ENCODE measurements at regions not wholly inside any gene's neighbourhood (a gene's known extent, or its start where the extent isn't known, plus 50 kb on each side); places are given as distances from the start of the nearest gene placed in this dataset.

GRCh38 chr13:99041337-99041736 is 63.5 kb upstream of the DOCK9 start:
- Histone ChIP-seq H3K36me3 (ENCODE audit: control insufficient read depth, insufficient read depth, low read length) (no peaks in the 10 kb centered on the region), H3K4me3 (ENCODE audit: low read depth, low read length) (no peak overlapping the region), H3K27me3 (ENCODE audit: control insufficient read depth, insufficient read depth, low read length) (no peaks in the 10 kb centered on the region)
- DNase-seq (ENCODE audit: low read depth) = no peak
- TF ChIP-seq CTCF (IDR thresholded peaks at IDR 0.05; ENCODE audit: insufficient read depth, low read length, poor library complexity, severe bottlenecking) = no peak

GRCh38 chr13:99041788-99042187 is 63.9 kb upstream of the DOCK9 start:
- H3K36me3 ChIP-seq (ENCODE audit: control insufficient read depth, insufficient read depth, low read length) = no peaks in the 10 kb centered on the region
- DNase-seq (ENCODE audit: low read depth) = no peak
- TF ChIP-seq CTCF (IDR thresholded peaks at IDR 0.05; ENCODE audit: insufficient read depth, low read length, poor library complexity, severe bottlenecking) = no peak
- no peak overlapping the region for H3K4me3 ChIP-seq (ENCODE audit: low read depth, low read length)
- H3K27me3 ChIP-seq (ENCODE audit: control insufficient read depth, insufficient read depth, low read length) = no peaks in the 10 kb centered on the region

- DNase-seq (ENCODE audit: low read depth) = no peak
- no peak for TF ChIP-seq CTCF (IDR thresholded peaks at IDR 0.05; ENCODE audit: insufficient read depth, low read length, poor library complexity, severe bottlenecking)
- Histone ChIP-seq H3K27me3 (ENCODE audit: control insufficient read depth, insufficient read depth, low read length) (no peaks in the 10 kb centered on the region), H3K4me3 (ENCODE audit: low read depth, low read length) (no peak overlapping the region), H3K36me3 (ENCODE audit: control insufficient read depth, insufficient read depth, low read length) (no peaks in the 10 kb centered on the region)
These were observed 64.8 kb upstream of the DOCK9 start for GRCh38 chr13:99042521-99043250.

- no peak overlapping the region for H3K4me3 ChIP-seq (ENCODE audit: low read depth, low read length)
- no peaks in the 10 kb centered on the region for H3K36me3 ChIP-seq (ENCODE audit: control insufficient read depth, insufficient read depth, low read length)
- no peaks in the 10 kb centered on the region for H3K27me3 ChIP-seq (ENCODE audit: control insufficient read depth, insufficient read depth, low read length)
- no peak for TF ChIP-seq CTCF (IDR thresholded peaks at IDR 0.05; ENCODE audit: insufficient read depth, low read length, poor library complexity, severe bottlenecking)
- no peak for DNase-seq (ENCODE audit: low read depth)
These were observed 66.0 kb upstream of the DOCK9 start for GRCh38 chr13:99043831-99044231.

- DNase-seq (ENCODE audit: low read depth) = no peak
- Histone ChIP-seq H3K27me3 (ENCODE audit: control insufficient read depth, insufficient read depth, low read length) (no peaks in the 10 kb centered on the region), H3K36me3 (ENCODE audit: control insufficient read depth, insufficient read depth, low read length) (no peaks in the 10 kb centered on the region), H3K4me3 (ENCODE audit: low read depth, low read length) (no peak overlapping the region)
- no peak for TF ChIP-seq CTCF (IDR thresholded peaks at IDR 0.05; ENCODE audit: insufficient read depth, low read length, poor library complexity, severe bottlenecking)
These were observed 66.9 kb upstream of the DOCK9 start for GRCh38 chr13:99044764-99045163.

GRCh38 chr13:99045396-99045795 is 67.5 kb upstream of the DOCK9 start:
- H3K27me3 ChIP-seq (ENCODE audit: control insufficient read depth, insufficient read depth, low read length) = no peaks in the 10 kb centered on the region
- no peaks in the 10 kb centered on the region for H3K36me3 ChIP-seq (ENCODE audit: control insufficient read depth, insufficient read depth, low read length)
- DNase-seq (ENCODE audit: low read depth) = no peak
- no peak for TF ChIP-seq CTCF (IDR thresholded peaks at IDR 0.05; ENCODE audit: insufficient read depth, low read length, poor library complexity, severe bottlenecking)
- H3K4me3 ChIP-seq (ENCODE audit: low read depth, low read length) = no peak overlapping the region
